IMR-90 (cell line): ENCODE measurements at regions not wholly inside any gene's neighbourhood (a gene's known extent, or its start where the extent isn't known, plus 50 kb on each side); places are given as distances from the start of the nearest gene placed in this dataset.

Experiments used
- ATAC-seq: fragments of 200-7000 bp; cut with Tn5 transposase; 2 replicates; pipeline ENCODE4 v1.9.1; 2020; ENCODE audit warnings: low read depth, mild to moderate bottlenecking, moderate library complexity
- BruUV-seq: library from RNA; stranded (reverse); fragments of 400-500 nt; replicated peaks from 2 replicates; lab custom pipeline; 2021; lab: Mats Ljungman, UMichigan
- CTCF ChIA-PET: fragments of 300-600 bp; formaldehyde crosslinking; extraction: SDS; loops from one replicate; lab custom pipeline; 2021; ENCODE audit warnings: antibody characterized with exemption; lab: Yijun Ruan, JAX
- POLR2A ChIA-PET: fragments of 300-600 bp; sonication (Branson Sonifier 250); formaldehyde crosslinking; loops from one replicate; lab custom pipeline; 2022; ENCODE audit warnings: antibody characterized with exemption; ENCODE audit not compliant: unreplicated experiment; lab: Charles Lee
- DNase-seq: peaks from one replicate; pipeline ENCODE4 v3.0.0; 2013
- H2AFZ ChIP-seq: replicated peaks from 2 replicates; pipeline ENCODE3; 2013; ENCODE audit warnings: low read length, mild to moderate bottlenecking; ENCODE audit not compliant: poor library complexity
- H2AK5ac ChIP-seq: 2 replicates; pipeline ENCODE4 v1.6.1; 2013; ENCODE audit warnings: low read depth, low read length, inconsistent platforms
- H2AK9ac ChIP-seq: replicated peaks from 2 replicates; pipeline ENCODE3; 2013; ENCODE audit warnings: mild to moderate bottlenecking, low read depth, low read length, moderate library complexity; ENCODE audit not compliant: poor library complexity
- H2BK120ac ChIP-seq: 2 replicates; pipeline ENCODE4 v1.6.1; 2013; ENCODE audit warnings: low read depth, low read length, inconsistent platforms
- H2BK15ac ChIP-seq: 3 replicates; pipeline ENCODE4 v1.6.1; 2013; ENCODE audit warnings: low read depth, low read length, inconsistent platforms
- H2BK20ac ChIP-seq: 2 replicates; pipeline ENCODE4 v1.6.1; 2013; ENCODE audit warnings: low read depth, mild to moderate bottlenecking, inconsistent platforms, low read length, moderate library complexity
- H2BK5ac ChIP-seq: 2 replicates; pipeline ENCODE4 v1.6.1; 2013; ENCODE audit warnings: mild to moderate bottlenecking, low read depth, low read length, inconsistent platforms; ENCODE audit not compliant: poor library complexity, severe bottlenecking
- H3K14ac ChIP-seq: replicated peaks from 2 replicates; pipeline ENCODE4 v1.6.1; 2013; ENCODE audit warnings: low read depth, low read length, inconsistent platforms
- H3K18ac ChIP-seq: 2 replicates; pipeline ENCODE4 v1.6.1; 2013; ENCODE audit warnings: low read depth, low read length, control low read depth
- H3K23ac ChIP-seq: 2 replicates; pipeline ENCODE4 v1.6.1; 2013; ENCODE audit warnings: low read depth, low read length, inconsistent platforms
- H3K27ac ChIP-seq: 2 replicates; pipeline ENCODE4 v1.5.1; 2013; ENCODE audit warnings: mild to moderate bottlenecking, control low read depth, low read length; ENCODE audit not compliant: insufficient read depth
- H3K27me3 ChIP-seq: 2 replicates; pipeline ENCODE4 v1.6.1; 2013; ENCODE audit warnings: low read length; ENCODE audit not compliant: control insufficient read depth, insufficient read depth
- H3K36me3 ChIP-seq: 2 replicates; pipeline ENCODE4 v1.6.1; 2013; ENCODE audit warnings: low read length, mixed read lengths; ENCODE audit not compliant: control insufficient read depth, insufficient read depth
- H3K4ac ChIP-seq: 2 replicates; pipeline ENCODE4 v1.6.1; 2013; ENCODE audit warnings: low read depth, low read length, inconsistent platforms
- H3K4me1 ChIP-seq: 2 replicates; pipeline ENCODE4 v1.6.1; 2013; ENCODE audit warnings: low read length, mixed read lengths; ENCODE audit not compliant: control insufficient read depth, insufficient read depth
- H3K4me2 ChIP-seq: 2 replicates; pipeline ENCODE4 v1.6.1; 2013; ENCODE audit warnings: low read depth, mild to moderate bottlenecking, control low read depth, low read length, moderate library complexity
- H3K4me3 ChIP-seq: 2 replicates; pipeline ENCODE4 v1.5.1; 2013; ENCODE audit warnings: low read depth, mild to moderate bottlenecking, control low read depth, low read length, moderate library complexity; ENCODE audit not compliant: insufficient read depth
- H3K56ac ChIP-seq: 2 replicates; pipeline ENCODE4 v1.6.1; 2013; ENCODE audit warnings: low read length, inconsistent platforms; ENCODE audit not compliant: insufficient read depth; ENCODE audit errors: extremely low read depth
- H3K79me1 ChIP-seq, 2 experiments: 2 replicates each; pipeline ENCODE4 v1.6.1; 2013; ENCODE audit warnings: low read length in 2 of 2, inconsistent platforms in 1 of 2, low read depth in 1 of 2
- H3K9ac ChIP-seq: 2 replicates; pipeline ENCODE4 v1.6.1; 2013; ENCODE audit warnings: low read depth, low read length, control low read depth
- H3K9me1 ChIP-seq: 2 replicates; pipeline ENCODE4 v1.6.1; 2013; ENCODE audit warnings: low read length, inconsistent platforms; ENCODE audit not compliant: insufficient read depth
- H3K9me3 ChIP-seq: 2 replicates; pipeline ENCODE4 v1.6.1; 2013; ENCODE audit warnings: low read length; ENCODE audit not compliant: control insufficient read depth, insufficient read depth
- H4K20me1 ChIP-seq: 2 replicates; pipeline ENCODE4 v1.6.1; 2013; ENCODE audit warnings: low read length, inconsistent platforms; ENCODE audit not compliant: insufficient read depth
- H4K5ac ChIP-seq: 2 replicates; pipeline ENCODE4 v1.6.1; 2013; ENCODE audit warnings: mild to moderate bottlenecking, low read depth, low read length, control low read depth
- H4K8ac ChIP-seq, 2 experiments: 2 replicates each; pipeline ENCODE4 v1.6.1; 2013; ENCODE audit warnings: low read depth in 2 of 2, low read length in 2 of 2, control low read depth in 1 of 2, inconsistent platforms in 1 of 2
- H4K91ac ChIP-seq: 2 replicates; pipeline ENCODE4 v1.6.1; 2013; ENCODE audit warnings: low read depth, low read length, inconsistent platforms; ENCODE audit not compliant: insufficient read depth
- CHD1 ChIP-seq: IDR thresholded peaks from 2 replicates; pipeline ENCODE4 v1.6.1; 2012; ENCODE audit warnings: low read depth, low read length, improper control_type of control experiment
- RCOR1 ChIP-seq: IDR thresholded peaks from 2 replicates; pipeline ENCODE4 v1.6.1; 2012; ENCODE audit warnings: mild to moderate bottlenecking, low read length, improper control_type of control experiment; ENCODE audit not compliant: insufficient replicate concordance
- dilution Hi-C: fragments of 300-500 bp; cut with HindIII; formaldehyde crosslinking; loops from one replicate; pipeline ENCODE4 v1.14.3; 2018; ENCODE audit warnings: low sequenced_read_pairs; ENCODE audit not compliant: unreplicated experiment
- in situ Hi-C: fragments of 300-500 bp; cut with MboI; formaldehyde crosslinking; loops from 3 replicates; pipeline ENCODE4 v1.14.3; 2019; ENCODE audit warnings: low sequenced_read_pairs, inconsistent platforms, mixed read lengths
- intact Hi-C: fragments of 100-400 bp; cut with micrococcal nuclease; formaldehyde crosslinking; loops from 2 replicates; pipeline ENCODE4 v1.10.0; 2022

DNA sequence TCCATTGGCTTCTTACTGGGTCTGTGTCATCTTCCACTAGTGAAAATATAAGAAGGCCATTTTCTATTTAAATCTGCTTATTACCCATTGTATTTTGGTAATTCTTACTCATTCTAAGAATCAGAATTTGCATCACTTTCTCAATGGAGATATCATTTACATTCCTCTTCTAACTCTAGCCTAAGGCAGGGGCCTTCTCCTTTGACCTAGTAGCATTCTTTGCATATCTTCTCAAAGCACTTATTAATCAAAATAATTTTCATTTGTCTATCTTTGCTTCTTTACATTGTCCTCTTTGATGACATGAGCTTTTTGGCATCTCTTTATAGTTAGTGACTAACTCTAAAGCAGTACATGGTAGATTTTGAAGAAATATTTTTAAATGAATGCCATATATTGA lies 400.9 kb upstream of the SEMA3D start:
- BruUV-seq, result no TSS peak
- Histone ChIP-seq H2AK5ac (no peak overlapping the region), H2AK9ac (no peak overlapping the region), H4K8ac (no peak overlapping the region), H3K4me3 (no peak overlapping the region), H3K27ac (no peak overlapping the region), H3K9me1 (no peaks in the 10 kb centered on the region), H4K20me1 (no peaks in the 10 kb centered on the region), H3K4ac (no peak overlapping the region), H3K4me2 (no peak overlapping the region), H3K36me3 (no peaks in the 10 kb centered on the region), H3K56ac (no peak overlapping the region), H3K79me1 (no peaks in the 10 kb centered on the region), H2AFZ (no peak overlapping the region), H2BK15ac (no peak overlapping the region), H3K9ac (no peak overlapping the region), H3K14ac (no peak overlapping the region), H4K5ac (no peak overlapping the region), H3K23ac (no peak overlapping the region), H3K18ac (no peak overlapping the region), H2BK5ac (no peak overlapping the region), H3K27me3 (no peaks in the 10 kb centered on the region), H2BK120ac (no peak overlapping the region), H2BK20ac (no peak overlapping the region), H3K9me3 (no peaks in the 10 kb centered on the region), H4K91ac (no peak overlapping the region), H3K4me1 (no peaks in the 10 kb centered on the region)
- CTCF ChIA-PET, result no interaction called here
- no peak for TF ChIP-seq CHD1
- no peak for TF ChIP-seq RCOR1
- intact Hi-C loops (no loop called here), in situ Hi-C loops (no loop called here), dilution Hi-C loops (no loop called here)
- ATAC-seq, result no peak; the same call in 1 of the 2 replicates
- no peak for DNase-seq
- POLR2A ChIA-PET, result no interaction called here
